GM12878 (cell line): ENCODE measurements at regions not wholly inside any gene's neighbourhood (a gene's known extent, or its start where the extent isn't known, plus 50 kb on each side); places are given as distances from the start of the nearest gene placed in this dataset.

ENCODE experiments used
- ATAC-seq: fragments of 200-7000 bp; cut with Tn5 transposase; 3 replicates; pipeline ENCODE4 v1.9.1; 2020; ENCODE audit warnings: mild to moderate bottlenecking, moderate library complexity
- BruUV-seq: library from RNA; stranded (reverse); fragments of 400-500 nt; replicated peaks from 2 replicates; lab custom pipeline; 2021; lab: Mats Ljungman, UMichigan
- CTCF ChIA-PET: fragments of 300-600 bp; sonication (Branson Sonifier 250); formaldehyde crosslinking; extraction: SDS; loops from one replicate; lab custom pipeline; 2021; ENCODE audit warnings: inconsistent platforms; lab: Yijun Ruan, JAX
- POLR2A ChIA-PET: fragments of 350-600 bp; formaldehyde crosslinking; extraction: SDS; loops from one replicate; lab custom pipeline; 2021; ENCODE audit warnings: inconsistent platforms; lab: Charles Lee
- RAD21 ChIA-PET: fragments of 300-600 bp; sonication (Branson Sonifier 250); formaldehyde crosslinking; loops from one replicate; lab custom pipeline; 2023; ENCODE audit warnings: antibody characterized with exemption; ENCODE audit not compliant: unreplicated experiment; lab: Charles Lee
- SMC1A ChIA-PET: fragments of 300-600 bp; sonication (Branson Sonifier 250); formaldehyde crosslinking; loops from one replicate; lab custom pipeline; 2023; ENCODE audit not compliant: unreplicated experiment, uncharacterized antibody; lab: Charles Lee
- DNase-seq: peaks from one replicate; pipeline ENCODE4 v3.0.0-alpha.2; 2011; ENCODE audit warnings: low read depth, low spot score
- FAIRE-seq: peaks from 3 replicates; lab custom pipeline; 2011; peaks lifted over from hg19 to GRCh38; lab: Jason Lieb, UNC
- H2AFZ ChIP-seq: 2 replicates; pipeline ENCODE4 v1.6.0; 2011; ENCODE audit warnings: low read depth, low read length, control low read depth; ENCODE audit not compliant: control insufficient read depth
- H3K27ac ChIP-seq: 2 replicates; pipeline ENCODE4 v1.5.1; 2011; ENCODE audit warnings: control low read depth; ENCODE audit not compliant: control insufficient read depth, insufficient read depth
- H3K27me3 ChIP-seq, 2 experiments: replicated peaks in 1 of 2; 2 replicates each; pipeline versions ENCODE4 v1.6.0 to v1.6.1; 2011; ENCODE audit warnings: low read length in 1 of 2; ENCODE audit not compliant: control insufficient read depth in 2 of 2, insufficient read depth in 2 of 2
- H3K36me3 ChIP-seq, 2 experiments: 2 replicates each; pipeline ENCODE4 v1.5.1; 2011; ENCODE audit warnings: low read length in 1 of 2; ENCODE audit not compliant: control insufficient read depth in 2 of 2, insufficient read depth in 2 of 2
- H3K4me1 ChIP-seq: 2 replicates; pipeline ENCODE4 v1.6.1; 2011; ENCODE audit warnings: mild to moderate bottlenecking, low read length, moderate library complexity, mixed read lengths; ENCODE audit not compliant: control insufficient read depth, insufficient read depth
- H3K4me2 ChIP-seq: 2 replicates; pipeline ENCODE4 v1.6.0; 2011; ENCODE audit warnings: control low read depth; ENCODE audit not compliant: control insufficient read depth, insufficient read depth
- H3K4me3 ChIP-seq: fragments of 200-600 bp; sonication (generic); 2 replicates; pipeline ENCODE4 v1.5.1; 2016
- H3K79me2 ChIP-seq: 2 replicates; pipeline ENCODE4 v1.6.0; 2011; ENCODE audit warnings: low read length; ENCODE audit not compliant: control insufficient read depth, insufficient read depth
- H3K9ac ChIP-seq: 2 replicates; pipeline ENCODE4 v1.8.0; 2011; ENCODE audit warnings: low read length, control low read depth, mixed read lengths; ENCODE audit not compliant: control insufficient read depth, insufficient read depth
- H3K9me3 ChIP-seq: replicated peaks from 3 replicates; pipeline ENCODE4 v1.5.1; 2011; ENCODE audit warnings: mild to moderate bottlenecking, low read length; ENCODE audit not compliant: control insufficient read depth, insufficient read depth
- H4K20me1 ChIP-seq: 2 replicates; pipeline ENCODE4 v1.6.0; 2011; ENCODE audit not compliant: control insufficient read depth, insufficient read depth
- ETV6 ChIP-seq, 2 experiments: fragments of 450-650 bp in 1 of 2; IDR thresholded peaks in 1 of 2; conservative IDR thresholded peaks in 1 of 2; 2 replicates each; pipeline ENCODE4 v1.6.1; 2014; ENCODE audit warnings: antibody characterized with exemption in 1 of 2, borderline replicate concordance in 1 of 2, low read depth in 1 of 2, mild to moderate bottlenecking in 1 of 2, moderate library complexity in 1 of 2
- MLLT1 ChIP-seq: fragments of 450-650 bp; IDR thresholded peaks from 2 replicates; pipeline ENCODE4 v1.6.1; 2016; ENCODE audit warnings: mild to moderate bottlenecking
- NRF1 ChIP-seq: conservative IDR thresholded peaks from 2 replicates; pipeline ENCODE4 v1.6.1; 2011; ENCODE audit warnings: mild to moderate bottlenecking, low read depth, low read length, improper control_type of control experiment
- PKNOX1 ChIP-seq: fragments of 450-650 bp; IDR thresholded peaks from 2 replicates; pipeline ENCODE4 v1.6.1; 2016; ENCODE audit warnings: mild to moderate bottlenecking
- RBBP5 ChIP-seq: fragments of 200-600 bp; sonication (generic); conservative IDR thresholded peaks from 2 replicates; pipeline ENCODE4 v1.6.1; 2016
- RELB ChIP-seq: fragments of 450-650 bp; IDR thresholded peaks from 2 replicates; pipeline ENCODE4 v1.6.1; 2017; ENCODE audit warnings: low read depth, mild to moderate bottlenecking, moderate library complexity
- STAT3 ChIP-seq: IDR thresholded peaks from 2 replicates; pipeline ENCODE4 v1.6.1; 2011; ENCODE audit warnings: low read depth, low read length, improper control_type of control experiment
- YBX1 ChIP-seq: fragments of 450-650 bp; IDR thresholded peaks from 2 replicates; pipeline ENCODE4 v1.6.1; 2016; ENCODE audit warnings: antibody characterized with exemption
- ZBED1 ChIP-seq: IDR thresholded peaks from 2 replicates; pipeline ENCODE4 v1.6.1; 2016; ENCODE audit warnings: borderline replicate concordance
- WGBS: methylation state at CpG from one replicate; pipeline ENCODE4 v1.1.6; 2016; ENCODE audit warnings: low lambda C conversion rate; ENCODE audit not compliant: insufficient replicate concordance, insufficient coverage; ENCODE audit errors: missing lambda C conversion rate; 5-methylcytosine and 5-hydroxymethylcytosine counted together
- in situ Hi-C: fragments of 300-500 bp; cut with MboI; formaldehyde crosslinking; loops from 9 replicates; pipeline ENCODE4 v1.14.3; 2018; ENCODE audit warnings: mixed read lengths
- intact Hi-C: fragments of 100-400 bp; cut with micrococcal nuclease; formaldehyde crosslinking; loops from one replicate; pipeline ENCODE4 v1.14.2; 2022; ENCODE audit not compliant: unreplicated experiment
- TF ChIP-seq, protein P1 (sequence below): IDR thresholded peaks from 2 replicates; pipeline ENCODE4 v1.6.1; 2011; ENCODE audit warnings: low read depth, low read length, improper control_type of control experiment, borderline replicate concordance
- TF ChIP-seq, protein P2 (sequence below): IDR thresholded peaks from 2 replicates; pipeline ENCODE4 v1.6.1; 2011; ENCODE audit warnings: borderline replicate concordance, low read depth, mild to moderate bottlenecking, moderate library complexity, mixed read lengths, low read length; ENCODE audit not compliant: insufficient read depth; ENCODE audit errors: extremely low read length

DNA sequence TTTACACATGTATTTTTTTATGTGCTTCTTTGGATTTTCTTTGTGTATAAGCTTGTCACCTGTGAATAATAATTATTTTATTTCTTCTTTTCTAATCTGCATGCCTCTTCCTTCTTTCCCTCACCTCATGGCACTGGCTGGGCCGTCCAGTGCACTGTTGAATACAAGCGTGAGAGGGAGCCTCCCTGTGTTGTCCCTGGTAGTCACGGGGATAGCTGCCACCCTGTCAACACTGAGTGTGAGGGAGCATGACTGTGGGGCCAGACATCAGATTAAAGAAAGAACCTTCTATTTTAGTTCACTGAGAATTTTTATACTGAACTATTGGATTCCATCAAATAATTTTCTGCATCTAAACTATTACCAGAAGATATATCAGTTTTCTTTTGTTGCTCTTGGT, 187.9 kb downstream of the CDC14C start:
- ATAC-seq (no peak), DNase-seq (no peak), FAIRE-seq (no peak)
- no peaks in the 10 kb centered on the region for H3K79me2 ChIP-seq
- H3K9me3 ChIP-seq, result no peaks in the 10 kb centered on the region
- no peaks in the 10 kb centered on the region for H3K27me3 ChIP-seq
- POLR2A ChIA-PET, result no interaction called here
- no peak overlapping the region for H3K27ac ChIP-seq
- H2AFZ ChIP-seq, result no peak overlapping the region
- CTCF ChIA-PET, result no interaction called here
- TF ChIP-seq NRF1 (no peak), PKNOX1 (no peak), ETV6 (conservative IDR thresholded peaks at IDR 0.05 in 1 of 2, IDR thresholded peaks at IDR 0.05 in 1 of 2; ENCODE audit: borderline replicate concordance in 1 of 2, low read depth in 1 of 2) (no peak)
- 25% methylated on average over 3 of the region's 3 CpGs for WGBS
- H3K4me1 ChIP-seq, result no peaks in the 10 kb centered on the region
- H3K36me3 ChIP-seq, result no peaks in the 10 kb centered on the region
- in situ Hi-C loops, result no loop called here
- no TSS peak for BruUV-seq
- intact Hi-C loops, result no loop called here
- H3K4me3 ChIP-seq, result no peak overlapping the region
- RAD21 ChIA-PET, result no interaction called here
- SMC1A ChIA-PET, result no interaction called here
- no peak overlapping the region for H3K4me2 ChIP-seq
- no peaks in the 10 kb centered on the region for H4K20me1 ChIP-seq
- no peak overlapping the region for H3K9ac ChIP-seq

GRCh38 chr7:49112647-49113046, 188.3 kb downstream of the CDC14C start:
- ChIA-PET POLR2A (no interaction called here), RAD21 (no interaction called here), SMC1A (no interaction called here), CTCF (no interaction called here)
- TF ChIP-seq MLLT1 (no peak), RBBP5 (no peak), STAT3 (no peak), RELB (no peak), ZBED1 (no peak), YBX1 (no peak)
- TF ChIP-seq, protein P1, sequence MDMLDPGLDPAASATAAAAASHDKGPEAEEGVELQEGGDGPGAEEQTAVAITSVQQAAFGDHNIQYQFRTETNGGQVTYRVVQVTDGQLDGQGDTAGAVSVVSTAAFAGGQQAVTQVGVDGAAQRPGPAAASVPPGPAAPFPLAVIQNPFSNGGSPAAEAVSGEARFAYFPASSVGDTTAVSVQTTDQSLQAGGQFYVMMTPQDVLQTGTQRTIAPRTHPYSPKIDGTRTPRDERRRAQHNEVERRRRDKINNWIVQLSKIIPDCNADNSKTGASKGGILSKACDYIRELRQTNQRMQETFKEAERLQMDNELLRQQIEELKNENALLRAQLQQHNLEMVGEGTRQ, result no peak
- TF ChIP-seq, protein P2, sequence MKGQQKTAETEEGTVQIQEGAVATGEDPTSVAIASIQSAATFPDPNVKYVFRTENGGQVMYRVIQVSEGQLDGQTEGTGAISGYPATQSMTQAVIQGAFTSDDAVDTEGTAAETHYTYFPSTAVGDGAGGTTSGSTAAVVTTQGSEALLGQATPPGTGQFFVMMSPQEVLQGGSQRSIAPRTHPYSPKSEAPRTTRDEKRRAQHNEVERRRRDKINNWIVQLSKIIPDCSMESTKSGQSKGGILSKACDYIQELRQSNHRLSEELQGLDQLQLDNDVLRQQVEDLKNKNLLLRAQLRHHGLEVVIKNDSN, result no peak
- Histone ChIP-seq H4K20me1 (no peaks in the 10 kb centered on the region), H3K4me3 (no peak overlapping the region), H3K9ac (no peak overlapping the region), H3K27me3 (no peaks in the 10 kb centered on the region), H3K36me3 (no peaks in the 10 kb centered on the region), H3K9me3 (no peaks in the 10 kb centered on the region), H3K4me1 (no peaks in the 10 kb centered on the region), H2AFZ (no peak overlapping the region), H3K27ac (no peak overlapping the region), H3K4me2 (no peak overlapping the region), H3K79me2 (no peaks in the 10 kb centered on the region)
- in situ Hi-C loops, result no loop called here
- DNase-seq (no peak), ATAC-seq (no peak), FAIRE-seq (no peak)
- intact Hi-C loops, result no loop called here
- WGBS, result 27% methylated on average over 5 of the region's 5 CpGs
- BruUV-seq, result no TSS peak
